ENCODE measurements at regions not wholly inside any gene's neighbourhood (a gene's known extent, or its start where the extent isn't known, plus 50 kb on each side); places are given as distances from the start of the nearest gene placed in this dataset.

- no peak for TF ChIP-seq CTCF (IDR thresholded peaks at IDR 0.05)
- Mint-ChIP-seq H3K4me1 (no peaks in the 10 kb centered on the region), H3K27ac (no peak overlapping the region), H3K9me3 (no peaks in the 10 kb centered on the region), H3K27me3 (no peaks in the 10 kb centered on the region), H3K4me3 (no peak overlapping the region), H3K36me3 (ENCODE audit: low read depth) (no peaks in the 10 kb centered on the region)
- DNase-seq = no peak
- intact Hi-C loops (cut with micrococcal nuclease) = no loop called here
- no peak for ATAC-seq (ENCODE audit: low read depth)
- ChIA-PET POLR2A (no interaction called here), CTCF (no interaction called here)
Measured at GRCh38 chr15:93809516-93809915, 421.8 kb upstream of the MCTP2 start.

- H3K4me3 Mint-ChIP-seq = no peak overlapping the region
- no peaks in the 10 kb centered on the region for H3K4me1 Mint-ChIP-seq
- no peaks in the 10 kb centered on the region for H3K9me3 Mint-ChIP-seq
- H3K36me3 Mint-ChIP-seq (ENCODE audit: low read depth) = no peaks in the 10 kb centered on the region
- H3K27me3 Mint-ChIP-seq = no peaks in the 10 kb centered on the region
- ChIA-PET POLR2A (no interaction called here), CTCF (no interaction called here)
- TF ChIP-seq CTCF (IDR thresholded peaks at IDR 0.05) = no peak
- intact Hi-C loops (cut with micrococcal nuclease) = no loop called here
- no peak overlapping the region for H3K27ac Mint-ChIP-seq
- DNase-seq (no peak), ATAC-seq (ENCODE audit: low read depth) (no peak)
Measured at GRCh38 chr15:93803421-93804152, 427.8 kb upstream of the MCTP2 start.

- H3K9me3 Mint-ChIP-seq = no peaks in the 10 kb centered on the region
- no peaks in the 10 kb centered on the region for H3K4me1 Mint-ChIP-seq
- intact Hi-C loops (cut with micrococcal nuclease) = no loop called here
- no peak for TF ChIP-seq CTCF (IDR thresholded peaks at IDR 0.05)
- CTCF ChIA-PET = no interaction called here
- H3K36me3 Mint-ChIP-seq (ENCODE audit: low read depth) = no peaks in the 10 kb centered on the region
- ATAC-seq (ENCODE audit: low read depth) (no peak), DNase-seq (no peak)
- POLR2A ChIA-PET = no interaction called here
- no peaks in the 10 kb centered on the region for H3K27me3 Mint-ChIP-seq
- no peak overlapping the region for H3K27ac Mint-ChIP-seq
- H3K4me3 Mint-ChIP-seq = no peak overlapping the region
Measured at GRCh38 chr15:93801206-93801605, 430.2 kb upstream of the MCTP2 start.

GRCh38 chr15:93800805-93801204 is 430.6 kb upstream of the MCTP2 start:
- no peaks in the 10 kb centered on the region for H3K4me1 Mint-ChIP-seq
- ChIA-PET POLR2A (no interaction called here), CTCF (no interaction called here)
- DNase-seq = no peak
- H3K27me3 Mint-ChIP-seq = no peaks in the 10 kb centered on the region
- intact Hi-C loops (cut with micrococcal nuclease) = no loop called here
- H3K4me3 Mint-ChIP-seq = no peak overlapping the region
- no peak for ATAC-seq (ENCODE audit: low read depth)
- H3K9me3 Mint-ChIP-seq = no peaks in the 10 kb centered on the region
- H3K27ac Mint-ChIP-seq = no peak overlapping the region
- no peak for TF ChIP-seq CTCF (IDR thresholded peaks at IDR 0.05)
- H3K36me3 Mint-ChIP-seq (ENCODE audit: low read depth) = no peaks in the 10 kb centered on the region

GRCh38 chr15:93789441-93789840 is 441.9 kb upstream of the MCTP2 start:
- CTCF ChIA-PET = no interaction called here
- intact Hi-C loops (cut with micrococcal nuclease) = no loop called here
- Mint-ChIP-seq H3K4me1 (no peaks in the 10 kb centered on the region), H3K4me3 (no peak overlapping the region), H3K9me3 (no peaks in the 10 kb centered on the region), H3K36me3 (ENCODE audit: low read depth) (no peaks in the 10 kb centered on the region), H3K27me3 (peaks cover 2% of the 10 kb centered on the region), H3K27ac (no peak overlapping the region)
- TF ChIP-seq CTCF (IDR thresholded peaks at IDR 0.05) = no peak
- POLR2A ChIA-PET = no interaction called here
- ATAC-seq (ENCODE audit: low read depth) = no peak
- no peak for DNase-seq

Measured in activated B cell treated with CpG ODN at 0.5 μM for 24 hours (primary cell).